ENCODE measurements at regions not wholly inside any gene's neighbourhood (a gene's known extent, or its start where the extent isn't known, plus 50 kb on each side); places are given as distances from the start of the nearest gene placed in this dataset.

- no peak for DNase-seq
Measured at GRCh38 chr18:45231617-45232016, 383.7 kb upstream of the SLC14A2 start.

GRCh38 chr18:45232061-45232460, 383.2 kb upstream of the SLC14A2 start:
- DNase-seq = no peak

- no peak for DNase-seq
Measured at GRCh38 chr18:45236676-45237075, 378.6 kb upstream of the SLC14A2 start.

GRCh38 chr18:45237343-45238098, 377.8 kb upstream of the SLC14A2 start:
- peak; percentile 42 to 45 for DNase-seq

- no peak for DNase-seq
Measured at GRCh38 chr18:45241271-45241670, 374.0 kb upstream of the SLC14A2 start.

GRCh38 chr18:45241982-45242565, 373.2 kb upstream of the SLC14A2 start:
- DNase-seq = no peak

GRCh38 chr18:45243340-45244110, 371.8 kb upstream of the SLC14A2 start:
- DNase-seq = no peak

GRCh38 chr18:45245091-45245511, 370.2 kb upstream of the SLC14A2 start:
- no peak for DNase-seq

GRCh38 chr18:45248240-45248903, 366.9 kb upstream of the SLC14A2 start:
- no peak for DNase-seq

- no peak for DNase-seq
Measured at GRCh38 chr18:45249246-45249661, 366.0 kb upstream of the SLC14A2 start.

GRCh38 chr18:45250479-45250878, 364.8 kb upstream of the SLC14A2 start:
- no peak for DNase-seq

- no peak for DNase-seq
Measured at GRCh38 chr18:45251236-45251635, 364.0 kb upstream of the SLC14A2 start.

- DNase-seq = no peak
Measured at GRCh38 chr18:45252474-45252873, 362.8 kb upstream of the SLC14A2 start.

- DNase-seq = no peak
Measured at GRCh38 chr18:45253056-45253565, 362.2 kb upstream of the SLC14A2 start.

- DNase-seq = no peak
Measured at GRCh38 chr18:45253973-45254708, 361.1 kb upstream of the SLC14A2 start.

- DNase-seq = no peak
Measured at GRCh38 chr18:45254709-45255082, 360.6 kb upstream of the SLC14A2 start.

GRCh38 chr18:45255197-45255890, 359.9 kb upstream of the SLC14A2 start:
- no peak for DNase-seq

- no peak for DNase-seq
Measured at GRCh38 chr18:45260125-45260524, 355.2 kb upstream of the SLC14A2 start.

GRCh38 chr18:45266023-45266422, 349.3 kb upstream of the SLC14A2 start:
- no peak for DNase-seq

- no peak for DNase-seq
Measured at GRCh38 chr18:45267622-45268021, 347.7 kb upstream of the SLC14A2 start.

- no peak for DNase-seq
Measured at GRCh38 chr18:45268583-45268982, 346.7 kb upstream of the SLC14A2 start.

GRCh38 chr18:45270289-45270771, 344.9 kb upstream of the SLC14A2 start:
- DNase-seq = no peak

Data from NCI-H187 (cell line).